ENCODE measurements at regions not wholly inside any gene's neighbourhood (a gene's known extent, or its start where the extent isn't known, plus 50 kb on each side); places are given as distances from the start of the nearest gene placed in this dataset.

GRCh38 chr7:81355911-81356310, 413.9 kb downstream of the HGF start:
- no peak for DNase-seq (ENCODE audit: low spot score)
- Mint-ChIP-seq H3K27ac (no peak overlapping the region), H3K27me3 (no peaks in the 10 kb centered on the region), H3K4me3 (no peak overlapping the region), H3K36me3 (no peaks in the 10 kb centered on the region), H3K9me3 (peaks cover 12% of the 10 kb centered on the region), H3K4me1 (ENCODE audit: low read depth in 2 of 2) (no peaks in the 10 kb centered on the region)
- ATAC-seq = no peak

- no peak overlapping the region for H3K27ac Mint-ChIP-seq
- DNase-seq (ENCODE audit: low spot score) = no peak
- H3K4me1 Mint-ChIP-seq (ENCODE audit: low read depth in 2 of 2) = no peaks in the 10 kb centered on the region
- no peaks in the 10 kb centered on the region for H3K27me3 Mint-ChIP-seq
- H3K36me3 Mint-ChIP-seq = peaks cover 6% of the 10 kb centered on the region
- no peak for ATAC-seq
- no peak overlapping the region for H3K4me3 Mint-ChIP-seq
- peaks cover 14% of the 10 kb centered on the region for H3K9me3 Mint-ChIP-seq
These were observed 420.8 kb downstream of the HGF start for GRCh38 chr7:81349044-81349443.

- peaks cover 4% of the 10 kb centered on the region for H3K36me3 Mint-ChIP-seq
- H3K27ac Mint-ChIP-seq = no peak overlapping the region
- H3K9me3 Mint-ChIP-seq = peaks cover 9% of the 10 kb centered on the region
- ATAC-seq (no peak), DNase-seq (ENCODE audit: low spot score) (no peak)
- H3K4me1 Mint-ChIP-seq (ENCODE audit: low read depth in 2 of 2) = no peaks in the 10 kb centered on the region
- H3K4me3 Mint-ChIP-seq = no peak overlapping the region
- no peaks in the 10 kb centered on the region for H3K27me3 Mint-ChIP-seq
These were observed 421.1 kb upstream of the SEMA3C start for GRCh38 chr7:81339946-81340345.

- no peak for ATAC-seq
- Mint-ChIP-seq H3K36me3 (no peaks in the 10 kb centered on the region), H3K27me3 (no peaks in the 10 kb centered on the region), H3K4me3 (no peak overlapping the region), H3K4me1 (ENCODE audit: low read depth in 2 of 2) (no peaks in the 10 kb centered on the region), H3K9me3 (peaks cover 11% of the 10 kb centered on the region), H3K27ac (no peak overlapping the region)
- no peak for DNase-seq (ENCODE audit: low spot score)
These were observed 414.7 kb upstream of the SEMA3C start for GRCh38 chr7:81333536-81333935.

GRCh38 chr7:81333004-81333403, 414.2 kb upstream of the SEMA3C start:
- Mint-ChIP-seq H3K9me3 (peaks cover 11% of the 10 kb centered on the region), H3K27me3 (no peaks in the 10 kb centered on the region), H3K36me3 (no peaks in the 10 kb centered on the region), H3K4me1 (ENCODE audit: low read depth in 2 of 2) (no peaks in the 10 kb centered on the region), H3K4me3 (no peak overlapping the region), H3K27ac (no peak overlapping the region)
- ATAC-seq (no peak), DNase-seq (ENCODE audit: low spot score) (no peak)

- H3K4me1 Mint-ChIP-seq (ENCODE audit: low read depth in 2 of 2) = no peaks in the 10 kb centered on the region
- H3K27ac Mint-ChIP-seq = no peak overlapping the region
- no peak for DNase-seq (ENCODE audit: low spot score)
- no peak overlapping the region for H3K4me3 Mint-ChIP-seq
- H3K36me3 Mint-ChIP-seq = no peaks in the 10 kb centered on the region
- ATAC-seq = no peak
- H3K9me3 Mint-ChIP-seq = peaks cover 7% of the 10 kb centered on the region
- H3K27me3 Mint-ChIP-seq = no peaks in the 10 kb centered on the region
These were observed 412.5 kb upstream of the SEMA3C start for GRCh38 chr7:81331061-81332018.

- Mint-ChIP-seq H3K27ac (no peak overlapping the region), H3K4me3 (no peak overlapping the region), H3K36me3 (no peaks in the 10 kb centered on the region), H3K9me3 (peaks cover 7% of the 10 kb centered on the region), H3K4me1 (ENCODE audit: low read depth in 2 of 2) (no peaks in the 10 kb centered on the region), H3K27me3 (no peaks in the 10 kb centered on the region)
- ATAC-seq (no peak), DNase-seq (ENCODE audit: low spot score) (no peak)
These were observed 411.3 kb upstream of the SEMA3C start for GRCh38 chr7:81330108-81330507.

- Mint-ChIP-seq H3K9me3 (peaks cover 5% of the 10 kb centered on the region), H3K27me3 (no peaks in the 10 kb centered on the region), H3K4me3 (no peak overlapping the region), H3K36me3 (no peaks in the 10 kb centered on the region), H3K4me1 (ENCODE audit: low read depth in 2 of 2) (no peaks in the 10 kb centered on the region), H3K27ac (no peak overlapping the region)
- DNase-seq (ENCODE audit: low spot score) (no peak), ATAC-seq (no peak)
These were observed 408.8 kb upstream of the SEMA3C start for GRCh38 chr7:81327468-81328266.

GRCh38 chr7:81321949-81322348, 403.1 kb upstream of the SEMA3C start:
- ATAC-seq (no peak), DNase-seq (ENCODE audit: low spot score) (no peak)
- peaks cover 8% of the 10 kb centered on the region for H3K9me3 Mint-ChIP-seq
- no peaks in the 10 kb centered on the region for H3K36me3 Mint-ChIP-seq
- H3K27me3 Mint-ChIP-seq = no peaks in the 10 kb centered on the region
- H3K4me3 Mint-ChIP-seq = no peak overlapping the region
- H3K4me1 Mint-ChIP-seq (ENCODE audit: low read depth in 2 of 2) = no peaks in the 10 kb centered on the region
- no peak overlapping the region for H3K27ac Mint-ChIP-seq

- Mint-ChIP-seq H3K9me3 (peaks cover 8% of the 10 kb centered on the region), H3K36me3 (no peaks in the 10 kb centered on the region), H3K4me1 (ENCODE audit: low read depth in 2 of 2) (no peaks in the 10 kb centered on the region), H3K27ac (no peak overlapping the region), H3K27me3 (no peaks in the 10 kb centered on the region), H3K4me3 (no peak overlapping the region)
- ATAC-seq (no peak), DNase-seq (ENCODE audit: low spot score) (no peak)
These were observed 398.9 kb upstream of the SEMA3C start for GRCh38 chr7:81317741-81318140.

GRCh38 chr7:81308643-81309322, 389.9 kb upstream of the SEMA3C start:
- Mint-ChIP-seq H3K36me3 (no peaks in the 10 kb centered on the region), H3K27ac (no peak overlapping the region), H3K27me3 (no peaks in the 10 kb centered on the region), H3K4me3 (no peak overlapping the region), H3K4me1 (ENCODE audit: low read depth in 2 of 2) (no peaks in the 10 kb centered on the region), H3K9me3 (peaks cover 7% of the 10 kb centered on the region)
- ATAC-seq = no peak
- no peak for DNase-seq (ENCODE audit: low spot score)

GRCh38 chr7:81301815-81302214, 383.0 kb upstream of the SEMA3C start:
- Mint-ChIP-seq H3K4me1 (ENCODE audit: low read depth in 2 of 2) (no peaks in the 10 kb centered on the region), H3K9me3 (peaks cover 11% of the 10 kb centered on the region), H3K27ac (no peak overlapping the region), H3K4me3 (no peak overlapping the region), H3K27me3 (no peaks in the 10 kb centered on the region), H3K36me3 (no peaks in the 10 kb centered on the region)
- DNase-seq (ENCODE audit: low spot score) = no peak
- no peak for ATAC-seq

GRCh38 chr7:81300753-81301152, 381.9 kb upstream of the SEMA3C start:
- DNase-seq (ENCODE audit: low spot score) (no peak), ATAC-seq (no peak)
- Mint-ChIP-seq H3K4me1 (ENCODE audit: low read depth in 2 of 2) (no peaks in the 10 kb centered on the region), H3K4me3 (no peak overlapping the region), H3K27me3 (no peaks in the 10 kb centered on the region), H3K27ac (no peak overlapping the region), H3K36me3 (no peaks in the 10 kb centered on the region), H3K9me3 (peaks cover 15% of the 10 kb centered on the region)

GRCh38 chr7:81299711-81300110, 380.9 kb upstream of the SEMA3C start:
- Mint-ChIP-seq H3K4me3 (no peak overlapping the region), H3K27me3 (no peaks in the 10 kb centered on the region), H3K36me3 (no peaks in the 10 kb centered on the region), H3K9me3 (peaks cover 15% of the 10 kb centered on the region), H3K27ac (no peak overlapping the region), H3K4me1 (ENCODE audit: low read depth in 2 of 2) (no peaks in the 10 kb centered on the region)
- no peak for DNase-seq (ENCODE audit: low spot score)
- ATAC-seq = no peak
